ENCODE measurements at regions not wholly inside any gene's neighbourhood (a gene's known extent, or its start where the extent isn't known, plus 50 kb on each side); places are given as distances from the start of the nearest gene placed in this dataset.

GRCh38 chr18:78125206-78125896 is 854.3 kb upstream of the SALL3 start:
- TF ChIP-seq CTCF (conservative IDR thresholded peaks at IDR 0.05; ENCODE audit: low read depth, low read length) (no peak), EZH2 (IDR thresholded peaks at IDR 0.05; ENCODE audit: borderline replicate concordance, low read depth, low read length, poor library complexity, severe bottlenecking) (no peak)
